ENCODE measurements at regions not wholly inside any gene's neighbourhood (a gene's known extent, or its start where the extent isn't known, plus 50 kb on each side); places are given as distances from the start of the nearest gene placed in this dataset.

DNA sequence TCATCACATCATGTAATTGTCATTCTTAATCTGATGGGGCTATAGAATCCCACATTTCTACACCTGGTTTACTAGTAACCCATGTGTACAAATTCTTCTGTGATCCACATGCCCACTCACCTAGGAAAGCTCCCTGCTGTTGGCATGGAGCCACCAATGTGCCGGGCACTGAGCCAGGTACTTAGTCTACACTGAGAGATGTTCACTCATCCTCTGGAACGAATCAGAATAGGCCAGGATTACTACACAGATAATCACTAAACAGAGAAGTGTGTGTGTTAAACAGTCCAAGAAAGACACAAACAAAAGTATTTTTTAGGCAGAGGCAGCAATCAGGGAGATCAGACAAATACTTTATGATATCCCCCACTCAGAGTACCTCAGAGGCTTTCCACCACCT, 193.2 kb upstream of the VGLL2 start:
- intact Hi-C loops (cut with micrococcal nuclease), result no loop called here
- Histone ChIP-seq H3K36me3 (replicated peaks in 1 of 2; ENCODE audit: control extremely low read depth in 1 of 2, control insufficient read depth in 1 of 2, extremely low read depth in 1 of 2, insufficient read depth in 2 of 2, low read length in 1 of 2) (no peaks in the 10 kb centered on the region), H3K9me3 (ENCODE audit: control extremely low read depth in 1 of 3, control insufficient read depth in 2 of 3, insufficient read depth in 1 of 3, low read length in 2 of 3) (no peaks in the 10 kb centered on the region), H3K9ac (ENCODE audit: low read length) (no peak overlapping the region), H3K27me3 (replicated peaks in 1 of 4; ENCODE audit: control extremely low read depth in 1 of 4, control insufficient read depth in 3 of 4, insufficient read depth in 4 of 4, low read length in 3 of 4) (no peaks in the 10 kb centered on the region), H3K4me2 (replicated peaks; ENCODE audit: low read depth, low read length, poor library complexity, severe bottlenecking) (no peak overlapping the region), H3K79me2 (ENCODE audit: control insufficient read depth, insufficient read depth, low read length) (no peaks in the 10 kb centered on the region), H3K4me1 (ENCODE audit: control insufficient read depth in 2 of 2, insufficient read depth in 2 of 2, low read length in 2 of 2) (no peaks in the 10 kb centered on the region), H4K20me1 (ENCODE audit: control insufficient read depth, insufficient read depth, low read length, poor library complexity, severe bottlenecking) (no peaks in the 10 kb centered on the region), H3K27ac (ENCODE audit: low read length in 2 of 2) (no peak overlapping the region), H2AFZ (ENCODE audit: insufficient read depth, low read depth, low read length, poor library complexity, severe bottlenecking) (no peak overlapping the region), H3K4me3 (ENCODE audit: control extremely low read depth in 1 of 5, extremely low read depth in 1 of 5, insufficient read depth in 1 of 5, low read depth in 2 of 5, low read length in 4 of 5) (no peak overlapping the region)
- H3K27me3 Mint-ChIP-seq, result no peaks in the 10 kb centered on the region
- no peak for TF ChIP-seq EZH2 (IDR thresholded peaks at IDR 0.05; ENCODE audit: borderline replicate concordance, insufficient read depth, low read depth, low read length, poor library complexity, severe bottlenecking)
- TF ChIP-seq, protein P1, sequence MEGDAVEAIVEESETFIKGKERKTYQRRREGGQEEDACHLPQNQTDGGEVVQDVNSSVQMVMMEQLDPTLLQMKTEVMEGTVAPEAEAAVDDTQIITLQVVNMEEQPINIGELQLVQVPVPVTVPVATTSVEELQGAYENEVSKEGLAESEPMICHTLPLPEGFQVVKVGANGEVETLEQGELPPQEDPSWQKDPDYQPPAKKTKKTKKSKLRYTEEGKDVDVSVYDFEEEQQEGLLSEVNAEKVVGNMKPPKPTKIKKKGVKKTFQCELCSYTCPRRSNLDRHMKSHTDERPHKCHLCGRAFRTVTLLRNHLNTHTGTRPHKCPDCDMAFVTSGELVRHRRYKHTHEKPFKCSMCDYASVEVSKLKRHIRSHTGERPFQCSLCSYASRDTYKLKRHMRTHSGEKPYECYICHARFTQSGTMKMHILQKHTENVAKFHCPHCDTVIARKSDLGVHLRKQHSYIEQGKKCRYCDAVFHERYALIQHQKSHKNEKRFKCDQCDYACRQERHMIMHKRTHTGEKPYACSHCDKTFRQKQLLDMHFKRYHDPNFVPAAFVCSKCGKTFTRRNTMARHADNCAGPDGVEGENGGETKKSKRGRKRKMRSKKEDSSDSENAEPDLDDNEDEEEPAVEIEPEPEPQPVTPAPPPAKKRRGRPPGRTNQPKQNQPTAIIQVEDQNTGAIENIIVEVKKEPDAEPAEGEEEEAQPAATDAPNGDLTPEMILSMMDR (IDR thresholded peaks at IDR 0.05), result no peak
- no peaks in the 10 kb centered on the region for H3K4me1 Mint-ChIP-seq
- no peak for ATAC-seq (ENCODE audit: low read depth)
- peaks cover 3% of the 10 kb centered on the region for H3K9me3 Mint-ChIP-seq (ENCODE audit: insufficient read depth)
- ChIA-PET CTCF (no interaction called here), POLR2A (no interaction called here)
- no peak overlapping the region for H3K4me3 Mint-ChIP-seq
- 100% methylated on average over 1 of the region's 2 CpGs for WGBS (ENCODE audit: insufficient coverage)
- no peak overlapping the region for H3K27ac Mint-ChIP-seq
- no peak for DNase-seq

DNA sequence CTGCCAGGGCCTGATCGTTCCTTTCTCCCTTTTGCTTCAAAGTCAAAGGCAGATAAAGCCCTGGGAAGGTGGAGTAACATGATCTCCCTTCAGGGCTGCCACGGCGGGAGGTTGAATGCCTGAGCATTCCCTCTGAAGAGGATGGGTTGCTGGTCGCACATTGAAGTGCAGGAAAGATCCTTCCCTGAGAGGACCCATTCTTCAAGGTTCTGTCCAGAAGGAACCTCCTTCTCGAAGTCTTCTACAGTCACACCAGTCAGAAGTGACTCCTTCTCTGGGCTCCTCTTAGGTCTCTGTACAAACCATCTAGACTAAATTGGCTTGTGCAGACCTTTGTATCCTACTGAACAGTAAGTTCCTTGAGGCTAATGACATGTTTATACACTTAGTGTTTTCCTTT, 192.6 kb upstream of the VGLL2 start:
- H3K4me2 ChIP-seq (replicated peaks; ENCODE audit: low read depth, low read length, poor library complexity, severe bottlenecking), result no peak overlapping the region
- no peak overlapping the region for H3K4me3 Mint-ChIP-seq
- ChIA-PET POLR2A (no interaction called here), CTCF (no interaction called here)
- no peak overlapping the region for H3K9ac ChIP-seq (ENCODE audit: low read length)
- H2AFZ ChIP-seq (ENCODE audit: insufficient read depth, low read depth, low read length, poor library complexity, severe bottlenecking), result no peak overlapping the region
- no peaks in the 10 kb centered on the region for H3K27me3 Mint-ChIP-seq
- TF ChIP-seq EZH2 (IDR thresholded peaks at IDR 0.05; ENCODE audit: borderline replicate concordance, insufficient read depth, low read depth, low read length, poor library complexity, severe bottlenecking), result no peak
- TF ChIP-seq, protein P1 (IDR thresholded peaks at IDR 0.05), result no peak
- no peaks in the 10 kb centered on the region for H4K20me1 ChIP-seq (ENCODE audit: control insufficient read depth, insufficient read depth, low read length, poor library complexity, severe bottlenecking)
- H3K79me2 ChIP-seq (ENCODE audit: control insufficient read depth, insufficient read depth, low read length), result no peaks in the 10 kb centered on the region
- intact Hi-C loops (cut with micrococcal nuclease), result no loop called here
- no peaks in the 10 kb centered on the region for H3K4me1 ChIP-seq (ENCODE audit: control insufficient read depth in 2 of 2, insufficient read depth in 2 of 2, low read length in 2 of 2)
- H3K4me1 Mint-ChIP-seq, result no peaks in the 10 kb centered on the region
- whole genome bisulfite sequencing (ENCODE audit: insufficient coverage), result 57% methylated on average over 5 of the region's 5 CpGs
- no peak overlapping the region for H3K4me3 ChIP-seq (ENCODE audit: control extremely low read depth in 1 of 5, extremely low read depth in 1 of 5, insufficient read depth in 1 of 5, low read depth in 2 of 5, low read length in 4 of 5)
- H3K27ac Mint-ChIP-seq, result no peak overlapping the region
- no peak overlapping the region for H3K27ac ChIP-seq (ENCODE audit: low read length in 2 of 2)
- no peaks in the 10 kb centered on the region for H3K27me3 ChIP-seq (replicated peaks in 1 of 4; ENCODE audit: control extremely low read depth in 1 of 4, control insufficient read depth in 3 of 4, insufficient read depth in 4 of 4, low read length in 3 of 4)
- ATAC-seq (ENCODE audit: low read depth), result no peak
- H3K36me3 ChIP-seq (replicated peaks in 1 of 2; ENCODE audit: control extremely low read depth in 1 of 2, control insufficient read depth in 1 of 2, extremely low read depth in 1 of 2, insufficient read depth in 2 of 2, low read length in 1 of 2), result no peaks in the 10 kb centered on the region
- no peak for DNase-seq
- peaks cover 4% of the 10 kb centered on the region for H3K9me3 Mint-ChIP-seq (ENCODE audit: insufficient read depth)
- no peaks in the 10 kb centered on the region for H3K9me3 ChIP-seq (ENCODE audit: control extremely low read depth in 1 of 3, control insufficient read depth in 2 of 3, insufficient read depth in 1 of 3, low read length in 2 of 3)

Data from B cell (primary cell).